ENCODE measurements at regions not wholly inside any gene's neighbourhood (a gene's known extent, or its start where the extent isn't known, plus 50 kb on each side); places are given as distances from the start of the nearest gene placed in this dataset.

GRCh38 chr1:189678779-189679178 is 798.9 kb downstream of the BRINP3 start:
- Histone ChIP-seq H3K4me3 (ENCODE audit: insufficient read depth, low read length) (no peak overlapping the region), H3K27ac (ENCODE audit: low read depth, low read length) (no peak overlapping the region), H3K4me1 (ENCODE audit: insufficient read depth, low read length) (no peaks in the 10 kb centered on the region), H3K4me2 (ENCODE audit: insufficient read depth, low read length) (no peak overlapping the region), H3K36me3 (ENCODE audit: insufficient read depth, low read length) (no peaks in the 10 kb centered on the region), H3K79me2 (ENCODE audit: insufficient read depth, low read length) (no peaks in the 10 kb centered on the region), H2AFZ (ENCODE audit: low read length) (no peak overlapping the region), H3K9me3 (ENCODE audit: low read depth, low read length) (no peaks in the 10 kb centered on the region), H3K27me3 (ENCODE audit: insufficient read depth, low read length) (no peaks in the 10 kb centered on the region), H4K20me1 (ENCODE audit: insufficient read depth, low read length) (no peaks in the 10 kb centered on the region)
- no peak for DNase-seq (ENCODE audit: insufficient read length, low spot score, missing footprints)
- TF ChIP-seq CTCF (IDR thresholded peaks at IDR 0.05; ENCODE audit: extremely low read depth, low read depth, low read length) = peak; percentile 10

GRCh38 chr1:189681252-189681919 is 796.3 kb downstream of the BRINP3 start:
- H3K36me3 ChIP-seq (ENCODE audit: insufficient read depth, low read length) = no peaks in the 10 kb centered on the region
- H3K4me1 ChIP-seq (ENCODE audit: insufficient read depth, low read length) = no peaks in the 10 kb centered on the region
- H3K27ac ChIP-seq (ENCODE audit: low read depth, low read length) = no peak overlapping the region
- H2AFZ ChIP-seq (ENCODE audit: low read length) = no peak overlapping the region
- no peaks in the 10 kb centered on the region for H4K20me1 ChIP-seq (ENCODE audit: insufficient read depth, low read length)
- no peak overlapping the region for H3K4me3 ChIP-seq (ENCODE audit: insufficient read depth, low read length)
- no peak for DNase-seq (ENCODE audit: insufficient read length, low spot score, missing footprints)
- no peaks in the 10 kb centered on the region for H3K27me3 ChIP-seq (ENCODE audit: insufficient read depth, low read length)
- no peak overlapping the region for H3K4me2 ChIP-seq (ENCODE audit: insufficient read depth, low read length)
- TF ChIP-seq CTCF (IDR thresholded peaks at IDR 0.05; ENCODE audit: extremely low read depth, low read depth, low read length) = no peak
- no peaks in the 10 kb centered on the region for H3K79me2 ChIP-seq (ENCODE audit: insufficient read depth, low read length)
- no peaks in the 10 kb centered on the region for H3K9me3 ChIP-seq (ENCODE audit: low read depth, low read length)

- DNase-seq (ENCODE audit: insufficient read length, low spot score, missing footprints) = no peak
- H2AFZ ChIP-seq (ENCODE audit: low read length) = no peak overlapping the region
- no peaks in the 10 kb centered on the region for H3K9me3 ChIP-seq (ENCODE audit: low read depth, low read length)
- H3K36me3 ChIP-seq (ENCODE audit: insufficient read depth, low read length) = no peaks in the 10 kb centered on the region
- no peaks in the 10 kb centered on the region for H3K79me2 ChIP-seq (ENCODE audit: insufficient read depth, low read length)
- no peak overlapping the region for H3K27ac ChIP-seq (ENCODE audit: low read depth, low read length)
- H3K4me3 ChIP-seq (ENCODE audit: insufficient read depth, low read length) = no peak overlapping the region
- H3K27me3 ChIP-seq (ENCODE audit: insufficient read depth, low read length) = no peaks in the 10 kb centered on the region
- no peak for TF ChIP-seq CTCF (IDR thresholded peaks at IDR 0.05; ENCODE audit: extremely low read depth, low read depth, low read length)
- no peak overlapping the region for H3K4me2 ChIP-seq (ENCODE audit: insufficient read depth, low read length)
- H3K4me1 ChIP-seq (ENCODE audit: insufficient read depth, low read length) = no peaks in the 10 kb centered on the region
- H4K20me1 ChIP-seq (ENCODE audit: insufficient read depth, low read length) = no peaks in the 10 kb centered on the region
Measured at GRCh38 chr1:189682591-189682990, 795.1 kb downstream of the BRINP3 start.

- Histone ChIP-seq H3K79me2 (ENCODE audit: insufficient read depth, low read length) (no peaks in the 10 kb centered on the region), H3K9me3 (ENCODE audit: low read depth, low read length) (no peaks in the 10 kb centered on the region), H3K4me2 (ENCODE audit: insufficient read depth, low read length) (no peak overlapping the region), H3K36me3 (ENCODE audit: insufficient read depth, low read length) (no peaks in the 10 kb centered on the region), H4K20me1 (ENCODE audit: insufficient read depth, low read length) (no peaks in the 10 kb centered on the region), H3K4me1 (ENCODE audit: insufficient read depth, low read length) (no peaks in the 10 kb centered on the region), H3K27me3 (ENCODE audit: insufficient read depth, low read length) (no peaks in the 10 kb centered on the region), H2AFZ (ENCODE audit: low read length) (no peak overlapping the region), H3K4me3 (ENCODE audit: insufficient read depth, low read length) (no peak overlapping the region), H3K27ac (ENCODE audit: low read depth, low read length) (no peak overlapping the region)
- no peak for TF ChIP-seq CTCF (IDR thresholded peaks at IDR 0.05; ENCODE audit: extremely low read depth, low read depth, low read length)
- no peak for DNase-seq (ENCODE audit: insufficient read length, low spot score, missing footprints)
Measured at GRCh38 chr1:189686288-189686687, 791.4 kb downstream of the BRINP3 start.
